Spleen (tissue), 11 donors: ENCODE measurements at regions not wholly inside any gene's neighbourhood (a gene's known extent, or its start where the extent isn't known, plus 50 kb on each side); places are given as distances from the start of the nearest gene placed in this dataset.

Source experiments
- DNase-seq: peaks from one replicate; pipeline ENCODE4 v3.0.0-alpha.2; 2020
- H3K27ac ChIP-seq, 8 donors: fragments of 200-600 bp; sonication (generic) in 7 of 8; 1 replicate in 4 of 8; 2 replicates in 4 of 8; pipeline versions ENCODE4 v1.5.0 to v1.8.0; 2016 to 2021; ENCODE audit warnings: inconsistent platforms in 4 of 8, mild to moderate bottlenecking in 4 of 8, moderate library complexity in 1 of 8
- H3K27me3 ChIP-seq, 7 donors: fragments of 200-600 bp; sonication (generic) in 6 of 7; replicated peaks in 1 of 7; 1 replicate in 4 of 7; 2 replicates in 3 of 7; pipeline versions ENCODE4 v1.5.0 to v1.8.0; 2016 to 2021; ENCODE audit warnings: inconsistent platforms in 3 of 7, mild to moderate bottlenecking in 1 of 7
- H3K36me3 ChIP-seq, 6 donors: fragments of 200-600 bp; sonication (generic) in 5 of 6; 1 replicate in 4 of 6; 2 replicates in 2 of 6; pipeline versions ENCODE4 v1.5.0 to v1.8.0; 2016 to 2021; ENCODE audit warnings: inconsistent platforms in 2 of 6
- H3K4me1 ChIP-seq, 6 donors: fragments of 200-600 bp; sonication (generic) in 5 of 6; 1 replicate in 3 of 6; 2 replicates in 3 of 6; pipeline versions ENCODE4 v1.5.0 to v1.8.0; 2016 to 2021; ENCODE audit warnings: inconsistent platforms in 3 of 6
- H3K4me3 ChIP-seq, 8 donors: fragments of 200-600 bp; sonication (generic) in 7 of 8; 1 replicate in 4 of 8; 2 replicates in 4 of 8; pipeline versions ENCODE4 v1.5.0 to v1.8.0; 2016 to 2021; ENCODE audit warnings: inconsistent platforms in 4 of 8, mild to moderate bottlenecking in 4 of 8, moderate library complexity in 2 of 8
- H3K9me3 ChIP-seq, 8 donors: fragments of 200-600 bp; sonication (generic) in 7 of 8; 1 replicate in 4 of 8; 2 replicates in 4 of 8; pipeline versions ENCODE4 v1.5.0 to v1.8.0; 2016 to 2021; ENCODE audit warnings: inconsistent platforms in 4 of 8
- CTCF ChIP-seq, 11 experiments: fragments of 200-600 bp in 7 of 11; fragments of 450-650 bp in 4 of 11; sonication (generic) in 4 of 11; IDR thresholded peaks in 8 of 11; conservative IDR thresholded peaks in 3 of 11; 1 replicate in 7 of 11; 2 replicates in 4 of 11; pipeline versions ENCODE4 v1.4.0 to v1.8.0; 2016 to 2021; ENCODE audit warnings: antibody characterized with exemption in 11 of 11, inconsistent platforms in 4 of 11, mild to moderate bottlenecking in 1 of 11
- POLR2A ChIP-seq, 3 donors: fragments of 450-650 bp; IDR thresholded peaks; one replicate each; pipeline ENCODE4 v1.5.1; 2017; ENCODE audit warnings: antibody characterized with exemption in 3 of 3, mild to moderate bottlenecking in 1 of 3
- POLR2AphosphoS5 ChIP-seq, 3 donors: sonication (generic); formaldehyde crosslinking; IDR thresholded peaks; one replicate each; pipeline ENCODE4 v1.5.1; 2017; ENCODE audit warnings: antibody characterized with exemption in 3 of 3
- WGBS, 5 donors: extraction: QIAGEN DNeasy Blood & Tissue Kit in 3 of 5; methylation state at CpG; one replicate each; pipeline versions ENCODE4 v1.1.5 to v1.1.7; 2013 to 2018; 5-methylcytosine and 5-hydroxymethylcytosine counted together
- intact Hi-C: fragments of 100-400 bp; cut with DNase I; formaldehyde crosslinking; loops from one replicate; pipeline ENCODE4 v1.15.0; 2023; ENCODE audit warnings: low total_unique reads
- donor health status: healthy with polysubstance abuse.
- donor health status: DM: no; HTN: no; CAD: no; lungs with moderate emphysema.
- donor health status: DM: no; HTN: no; CAD: no.
- donor health status: Bipolar disorder and iron deficiency.
- donor health status: healthy.
- donor health status: DM: no; HTN: no; CAD: no.
- donor health status: DM: yes; HTN: yes; CAD: no.

GRCh38 chr16:64845071-64845470, 276.8 kb downstream of the CDH11 start:
- no peak overlapping the region for H3K27ac ChIP-seq
- no peak for TF ChIP-seq POLR2A (IDR thresholded peaks at IDR 0.05)
- TF ChIP-seq POLR2AphosphoS5 (IDR thresholded peaks at IDR 0.05): no peak
- TF ChIP-seq CTCF (IDR thresholded peaks at IDR 0.05 in 8 of 11, conservative IDR thresholded peaks at IDR 0.05 in 3 of 11): no peak
- 79 to 92% (median 83%) methylated on average over 2 of the region's 2 CpGs for WGBS, 5 donors
- intact Hi-C loops: no loop called here
- DNase-seq: no peak
- H3K27me3 ChIP-seq: no peaks in the 10 kb centered on the region
- H3K4me1 ChIP-seq: no peaks in the 10 kb centered on the region
- H3K36me3 ChIP-seq: no peaks in the 10 kb centered on the region
- peaks cover 0 to 7% (median 4%) of the 10 kb centered on the region in 8 donors for H3K9me3 ChIP-seq
- H3K4me3 ChIP-seq: no peak overlapping the region

- intact Hi-C loops: no loop called here
- Histone ChIP-seq H3K4me3 (no peak overlapping the region), H3K27me3 (no peaks in the 10 kb centered on the region), H3K4me1 (no peaks in the 10 kb centered on the region), H3K27ac (no peak overlapping the region), H3K9me3 (peaks cover 0 to 12% (median 3%) of the 10 kb centered on the region in 8 donors), H3K36me3 (no peaks in the 10 kb centered on the region)
- DNase-seq: no peak
- no peak for TF ChIP-seq POLR2AphosphoS5 (IDR thresholded peaks at IDR 0.05)
- no peak for TF ChIP-seq POLR2A (IDR thresholded peaks at IDR 0.05)
- no peak for TF ChIP-seq CTCF (IDR thresholded peaks at IDR 0.05 in 8 of 11, conservative IDR thresholded peaks at IDR 0.05 in 3 of 11)
These were observed 280.4 kb downstream of the CDH11 start for GRCh38 chr16:64841482-64841881.

- Histone ChIP-seq H3K4me1 (no peaks in the 10 kb centered on the region), H3K27ac (no peak overlapping the region), H3K9me3 (peaks cover 0 to 14% (median 3%) of the 10 kb centered on the region in 8 donors), H3K36me3 (no peaks in the 10 kb centered on the region), H3K4me3 (no peak overlapping the region), H3K27me3 (no peaks in the 10 kb centered on the region)
- no peak for DNase-seq
- intact Hi-C loops: no loop called here
- 55 to 69% (median 63%) methylated on average over 4 of the region's 4 CpGs for WGBS, 5 donors
- TF ChIP-seq CTCF (IDR thresholded peaks at IDR 0.05 in 8 of 11, conservative IDR thresholded peaks at IDR 0.05 in 3 of 11) (no peak), POLR2AphosphoS5 (IDR thresholded peaks at IDR 0.05) (no peak), POLR2A (IDR thresholded peaks at IDR 0.05) (no peak)
These were observed 280.8 kb downstream of the CDH11 start for GRCh38 chr16:64841071-64841470.

GRCh38 chr16:64830653-64831052, 291.2 kb downstream of the CDH11 start:
- TF ChIP-seq POLR2AphosphoS5 (IDR thresholded peaks at IDR 0.05) (no peak), POLR2A (IDR thresholded peaks at IDR 0.05) (no peak)
- Histone ChIP-seq H3K36me3 (no peaks in the 10 kb centered on the region), H3K4me3 (no peak overlapping the region), H3K9me3 (peaks cover 0 to 34% (median 23%) of the 10 kb centered on the region in 8 donors), H3K4me1 (no peaks in the 10 kb centered on the region), H3K27me3 (no peaks in the 10 kb centered on the region), H3K27ac (no peak overlapping the region)
- no peak for DNase-seq
- intact Hi-C loops: no loop called here
- WGBS, 5 donors: 87 to 93% (median 91%) methylated on average over 2 of the region's 2 CpGs

GRCh38 chr16:64829678-64830077, 292.2 kb downstream of the CDH11 start:
- WGBS, 5 donors: 61 to 91% (median 84%) methylated on average over 2 of the region's 2 CpGs
- no peaks in the 10 kb centered on the region for H3K4me1 ChIP-seq
- H3K27me3 ChIP-seq: no peaks in the 10 kb centered on the region
- peaks cover 0 to 42% (median 26%) of the 10 kb centered on the region in 8 donors for H3K9me3 ChIP-seq
- TF ChIP-seq POLR2A (IDR thresholded peaks at IDR 0.05) (no peak), CTCF (IDR thresholded peaks at IDR 0.05 in 8 of 11, conservative IDR thresholded peaks at IDR 0.05 in 3 of 11) (no peak)
- DNase-seq: no peak
- H3K36me3 ChIP-seq: no peaks in the 10 kb centered on the region
- no peak overlapping the region for H3K4me3 ChIP-seq
- intact Hi-C loops: no loop called here
- H3K27ac ChIP-seq: no peak overlapping the region
